ENCODE measurements at regions not wholly inside any gene's neighbourhood (a gene's known extent, or its start where the extent isn't known, plus 50 kb on each side); places are given as distances from the start of the nearest gene placed in this dataset.

GRCh38 chr4:178258603-178259002 lies 816.4 kb upstream of the AGA start:
- Histone ChIP-seq H3K9ac (ENCODE audit: insufficient read depth, low read length, poor library complexity, severe bottlenecking) (no peak overlapping the region), H3K4me2 (replicated peaks; ENCODE audit: extremely low read depth, low read length, poor library complexity, severe bottlenecking) (no peak overlapping the region), H3K79me2 (ENCODE audit: insufficient read depth, low read length) (no peaks in the 10 kb centered on the region), H3K27me3 (ENCODE audit: control insufficient read depth in 2 of 2, insufficient read depth in 2 of 2, low read length in 2 of 2) (no peaks in the 10 kb centered on the region), H3K36me3 (replicated peaks in 1 of 2; ENCODE audit: control insufficient read depth in 1 of 2, insufficient read depth in 2 of 2, low read length in 2 of 2) (no peaks in the 10 kb centered on the region), H3K4me3 (replicated peaks in 1 of 3; ENCODE audit: low read depth in 2 of 3, low read length in 3 of 3) (no peak overlapping the region), H2AFZ (ENCODE audit: insufficient read depth, low read depth, low read length, poor library complexity, severe bottlenecking) (no peak overlapping the region), H3K9me3 (replicated peaks in 1 of 2; ENCODE audit: control insufficient read depth in 1 of 2, insufficient read depth in 1 of 2, low read length in 2 of 2) (no peaks in the 10 kb centered on the region), H3K4me1 (ENCODE audit: control insufficient read depth in 1 of 2, insufficient read depth in 2 of 2, low read length in 2 of 2) (no peaks in the 10 kb centered on the region), H4K20me1 (ENCODE audit: insufficient read depth, low read length) (no peaks in the 10 kb centered on the region), H3K27ac (ENCODE audit: low read depth in 1 of 2, low read length in 2 of 2) (no peak overlapping the region)
- Mint-ChIP-seq H3K9me3 (peaks cover 0 to 6% (median 2%) of the 10 kb centered on the region in 7 donors), H3K4me3 (no peak overlapping the region), H3K4me1 (no peaks in the 10 kb centered on the region), H3K27ac (no peak overlapping the region), H3K36me3 (no peaks in the 10 kb centered on the region), H3K27me3 (ENCODE audit: low read depth in 3 of 3) (no peaks in the 10 kb centered on the region)
- intact Hi-C loops (cut with micrococcal nuclease), result no loop called here
- no peak for TF ChIP-seq CTCF (IDR thresholded peaks at IDR 0.05)
- no peak for DNase-seq
- WGBS (ENCODE audit: insufficient coverage), result no CpG with 5 or more reads among the region's 2 CpGs

GRCh38 chr4:178259566-178259965 lies 817.3 kb upstream of the AGA start:
- Histone ChIP-seq H4K20me1 (ENCODE audit: insufficient read depth, low read length) (no peaks in the 10 kb centered on the region), H3K4me3 (replicated peaks in 1 of 3; ENCODE audit: low read depth in 2 of 3, low read length in 3 of 3) (no peak overlapping the region), H3K36me3 (replicated peaks in 1 of 2; ENCODE audit: control insufficient read depth in 1 of 2, insufficient read depth in 2 of 2, low read length in 2 of 2) (no peaks in the 10 kb centered on the region), H3K27ac (ENCODE audit: low read depth in 1 of 2, low read length in 2 of 2) (no peak overlapping the region), H3K9me3 (replicated peaks in 1 of 2; ENCODE audit: control insufficient read depth in 1 of 2, insufficient read depth in 1 of 2, low read length in 2 of 2) (no peaks in the 10 kb centered on the region), H3K9ac (ENCODE audit: insufficient read depth, low read length, poor library complexity, severe bottlenecking) (no peak overlapping the region), H3K27me3 (ENCODE audit: control insufficient read depth in 2 of 2, insufficient read depth in 2 of 2, low read length in 2 of 2) (no peaks in the 10 kb centered on the region), H3K79me2 (ENCODE audit: insufficient read depth, low read length) (no peaks in the 10 kb centered on the region), H2AFZ (ENCODE audit: insufficient read depth, low read depth, low read length, poor library complexity, severe bottlenecking) (no peak overlapping the region), H3K4me2 (replicated peaks; ENCODE audit: extremely low read depth, low read length, poor library complexity, severe bottlenecking) (no peak overlapping the region), H3K4me1 (ENCODE audit: control insufficient read depth in 1 of 2, insufficient read depth in 2 of 2, low read length in 2 of 2) (no peaks in the 10 kb centered on the region)
- no peak for DNase-seq
- WGBS (ENCODE audit: insufficient coverage), result no CpG with 5 or more reads among the region's 2 CpGs
- Mint-ChIP-seq H3K36me3 (no peaks in the 10 kb centered on the region), H3K4me1 (no peaks in the 10 kb centered on the region), H3K9me3 (peaks cover 0 to 4% (median 2%) of the 10 kb centered on the region in 7 donors), H3K27ac (no peak overlapping the region), H3K4me3 (no peak overlapping the region), H3K27me3 (ENCODE audit: low read depth in 3 of 3) (no peaks in the 10 kb centered on the region)
- TF ChIP-seq CTCF (IDR thresholded peaks at IDR 0.05), result no peak
- intact Hi-C loops (cut with micrococcal nuclease), result no loop called here

Measured in CD14-positive monocyte (primary cell).